Calu3 (cell line): ENCODE measurements at regions not wholly inside any gene's neighbourhood (a gene's known extent, or its start where the extent isn't known, plus 50 kb on each side); places are given as distances from the start of the nearest gene placed in this dataset.

Experiments
- BruUV-seq: library from RNA; stranded (reverse); fragments of 400-500 nt; replicated peaks from 2 replicates; lab custom pipeline; 2021; lab: Mats Ljungman, UMichigan
- CTCF ChIA-PET: fragments of 300-600 bp; sonication (Branson Sonifier 250); formaldehyde crosslinking; loops from one replicate; lab custom pipeline; 2022; ENCODE audit warnings: antibody characterized with exemption; lab: Charles Lee
- DNase-seq: peaks from one replicate; pipeline ENCODE4 v3.0.0; 2022
- H3K27ac Mint-ChIP-seq: one replicate; pipeline ENCODE4 v1.8.0; 2022; ENCODE audit warnings: mixed read lengths; ENCODE audit not compliant: unreplicated experiment
- H3K27me3 Mint-ChIP-seq: one replicate; pipeline ENCODE4 v1.8.0; 2022; ENCODE audit warnings: mixed read lengths; ENCODE audit not compliant: unreplicated experiment
- H3K36me3 Mint-ChIP-seq: one replicate; pipeline ENCODE4 v1.8.0; 2022; ENCODE audit warnings: mild to moderate bottlenecking, moderate library complexity, mixed read lengths; ENCODE audit not compliant: insufficient read depth, unreplicated experiment
- H3K4me1 Mint-ChIP-seq: one replicate; pipeline ENCODE4 v1.8.0; 2022; ENCODE audit warnings: mild to moderate bottlenecking, low read depth, mixed read lengths; ENCODE audit not compliant: unreplicated experiment
- H3K4me3 Mint-ChIP-seq: one replicate; pipeline ENCODE4 v1.8.0; 2022; ENCODE audit warnings: mild to moderate bottlenecking, low read depth, moderate library complexity, mixed read lengths; ENCODE audit not compliant: unreplicated experiment
- H3K9me3 Mint-ChIP-seq: one replicate; pipeline ENCODE4 v1.8.0; 2022; ENCODE audit warnings: low read depth, mixed read lengths; ENCODE audit not compliant: unreplicated experiment
- CTCF ChIP-seq: fragments of 200-600 bp; IDR thresholded peaks from one replicate; pipeline ENCODE4 v1.8.0; 2022; ENCODE audit warnings: antibody characterized with exemption; ENCODE audit not compliant: unreplicated experiment
- intact Hi-C: fragments of 100-400 bp; cut with micrococcal nuclease; formaldehyde crosslinking; loops from one replicate; pipeline ENCODE4 v1.10.0; 2022; ENCODE audit not compliant: unreplicated experiment

- peaks cover 15% of the 10 kb centered on the region for H3K4me1 Mint-ChIP-seq
- no peak overlapping the region for H3K27ac Mint-ChIP-seq
- CTCF ChIA-PET, result interaction anchor here (1.0 kb wide), 1 partner anchor 15 kb away, joined by 3 read pairs; no protein-coding TSS in a partner anchor
- peaks cover 2% of the 10 kb centered on the region for H3K9me3 Mint-ChIP-seq
- intact Hi-C loops, result no loop called here
- H3K27me3 Mint-ChIP-seq, result no peaks in the 10 kb centered on the region
- TF ChIP-seq CTCF, result no peak
- no peak for DNase-seq
- H3K4me3 Mint-ChIP-seq, result no peak overlapping the region
- no TSS peak for BruUV-seq
- H3K36me3 Mint-ChIP-seq, result no peaks in the 10 kb centered on the region
These were observed 134.1 kb downstream of the RFPL4B start for GRCh38 chr6:112481211-112481610.

- peaks cover 12% of the 10 kb centered on the region for H3K4me1 Mint-ChIP-seq
- no peaks in the 10 kb centered on the region for H3K36me3 Mint-ChIP-seq
- CTCF ChIA-PET, result no interaction called here
- TF ChIP-seq CTCF, result no peak
- BruUV-seq, result no TSS peak
- H3K9me3 Mint-ChIP-seq, result peaks cover 2% of the 10 kb centered on the region
- H3K27me3 Mint-ChIP-seq, result no peaks in the 10 kb centered on the region
- intact Hi-C loops, result no loop called here
- no peak overlapping the region for H3K4me3 Mint-ChIP-seq
- DNase-seq, result no peak
- H3K27ac Mint-ChIP-seq, result no peak overlapping the region
These were observed 135.2 kb downstream of the RFPL4B start for GRCh38 chr6:112482373-112482772.

DNA sequence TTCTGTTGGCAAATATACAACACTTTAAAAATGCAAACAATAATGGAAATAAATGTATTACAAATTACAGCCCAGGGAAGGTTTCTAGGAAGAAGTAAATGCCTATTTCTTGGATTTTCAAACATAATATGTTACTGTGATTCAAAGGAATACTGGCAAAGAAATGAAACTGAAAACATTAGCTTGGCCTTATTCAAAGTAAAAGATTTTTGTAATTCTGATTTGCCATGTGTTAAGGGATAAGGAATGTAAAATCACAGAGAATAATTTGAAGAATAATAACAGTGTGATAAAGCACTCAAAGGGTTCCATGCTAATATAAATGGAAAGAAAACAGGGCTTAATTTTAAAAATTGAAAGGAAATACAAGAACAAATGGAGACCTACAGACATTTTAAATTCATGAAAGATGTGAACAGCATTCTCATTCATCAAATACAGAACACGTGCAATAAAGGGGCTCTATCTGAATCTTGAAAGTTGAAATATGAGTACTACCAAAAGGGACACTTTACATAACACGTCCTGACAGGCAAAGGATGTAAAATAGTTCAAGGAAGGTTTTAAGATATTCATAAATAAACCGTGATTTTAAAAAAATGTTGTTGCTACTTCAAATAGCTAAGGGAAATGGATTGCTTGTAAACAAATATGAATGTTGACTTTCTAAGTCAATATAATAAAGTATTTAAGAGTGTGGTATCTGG lies 138.1 kb downstream of the RFPL4B start:
- intact Hi-C loops, result no loop called here
- H3K27me3 Mint-ChIP-seq, result no peaks in the 10 kb centered on the region
- no peaks in the 10 kb centered on the region for H3K36me3 Mint-ChIP-seq
- H3K9me3 Mint-ChIP-seq, result peaks cover 1% of the 10 kb centered on the region
- no peak for DNase-seq
- no peak for TF ChIP-seq CTCF
- H3K27ac Mint-ChIP-seq, result no peak overlapping the region
- no peak overlapping the region for H3K4me3 Mint-ChIP-seq
- H3K4me1 Mint-ChIP-seq, result peaks cover 7% of the 10 kb centered on the region
- CTCF ChIA-PET, result no interaction called here
- BruUV-seq, result no TSS peak

- Mint-ChIP-seq H3K36me3 (no peaks in the 10 kb centered on the region), H3K27ac (no peak overlapping the region), H3K4me3 (no peak overlapping the region), H3K4me1 (peaks cover 2% of the 10 kb centered on the region), H3K27me3 (no peaks in the 10 kb centered on the region), H3K9me3 (no peaks in the 10 kb centered on the region)
- BruUV-seq, result no TSS peak
- CTCF ChIA-PET, result no interaction called here
- no peak for TF ChIP-seq CTCF
- DNase-seq, result no peak
- intact Hi-C loops, result no loop called here
These were observed 138.7 kb downstream of the RFPL4B start for GRCh38 chr6:112485827-112486212.
